Pons (tissue), 1 donor: ENCODE measurements at regions not wholly inside any gene's neighbourhood (a gene's known extent, or its start where the extent isn't known, plus 50 kb on each side); places are given as distances from the start of the nearest gene placed in this dataset.
"Not testable (repeated sequence)": the region's sequence is repeated elsewhere in the genome, so short reads cannot be mapped to it uniquely, and the experiment has no call there.

Source experiments
- DNase-seq: peaks from one replicate; pipeline ENCODE4 v3.0.0-alpha.2; 2016; ENCODE audit warnings: low spot score

DNA sequence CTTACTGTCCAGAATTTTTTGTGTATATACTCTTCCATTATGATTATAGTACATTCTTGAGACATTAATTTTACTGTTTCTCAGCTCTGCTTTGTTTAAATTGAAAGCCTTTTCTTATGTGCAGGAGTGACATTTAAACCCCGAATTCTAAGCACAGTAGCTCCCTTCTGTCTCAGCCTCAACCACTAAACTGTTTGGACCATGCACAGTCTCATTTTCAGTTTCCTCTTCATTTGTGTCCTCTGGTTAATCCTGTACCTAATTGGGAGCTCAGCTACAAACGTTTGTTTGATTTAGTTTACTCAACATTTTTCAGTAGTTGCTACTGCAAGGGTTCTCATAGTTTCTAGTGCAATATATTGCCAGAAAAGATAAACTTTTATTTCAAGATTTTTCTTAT lies 206.3 kb downstream of the SLITRK5 start:
- no peak for DNase-seq

GRCh38 chr13:87878706-87879105 lies 207.5 kb downstream of the SLITRK5 start:
- no peak for DNase-seq

- DNase-seq: peak; percentile 53
Measured at GRCh38 chr13:87884884-87885283, 213.7 kb downstream of the SLITRK5 start.

DNA sequence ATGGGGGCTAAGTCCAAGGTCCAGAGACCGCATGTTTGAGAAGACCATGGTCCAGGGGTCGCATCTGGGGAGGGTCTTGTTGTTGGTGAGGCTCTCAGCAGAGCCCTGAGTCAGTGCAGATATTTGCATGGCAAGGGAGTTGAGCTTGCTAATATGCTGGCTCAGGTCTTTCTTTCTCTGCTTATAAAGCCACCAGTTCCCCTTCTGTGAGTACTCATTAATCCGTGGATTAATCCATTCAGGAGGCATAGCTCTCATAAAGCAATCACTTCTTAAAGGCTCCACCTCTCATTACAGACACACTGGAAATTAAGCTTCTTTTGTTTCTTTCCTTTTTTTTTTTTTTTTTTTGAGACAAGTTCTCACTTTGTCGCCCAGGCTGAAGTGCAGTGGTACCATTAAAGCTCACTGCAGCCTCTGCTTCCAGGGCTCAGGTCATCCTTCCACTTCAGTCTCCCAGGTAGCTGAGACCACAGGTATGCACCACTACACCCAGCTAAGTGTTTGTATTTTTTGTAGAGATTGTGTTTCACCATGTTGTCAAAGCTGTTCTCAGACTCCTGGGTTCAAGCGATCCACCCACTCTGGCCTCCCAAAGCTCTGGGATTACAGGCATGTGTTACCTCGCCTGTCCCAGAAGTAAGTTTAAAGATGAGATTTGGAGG lies 216.4 kb downstream of the SLITRK5 start:
- DNase-seq: no peak

GRCh38 chr13:87889254-87889653 lies 218.1 kb downstream of the SLITRK5 start:
- no peak for DNase-seq

DNA sequence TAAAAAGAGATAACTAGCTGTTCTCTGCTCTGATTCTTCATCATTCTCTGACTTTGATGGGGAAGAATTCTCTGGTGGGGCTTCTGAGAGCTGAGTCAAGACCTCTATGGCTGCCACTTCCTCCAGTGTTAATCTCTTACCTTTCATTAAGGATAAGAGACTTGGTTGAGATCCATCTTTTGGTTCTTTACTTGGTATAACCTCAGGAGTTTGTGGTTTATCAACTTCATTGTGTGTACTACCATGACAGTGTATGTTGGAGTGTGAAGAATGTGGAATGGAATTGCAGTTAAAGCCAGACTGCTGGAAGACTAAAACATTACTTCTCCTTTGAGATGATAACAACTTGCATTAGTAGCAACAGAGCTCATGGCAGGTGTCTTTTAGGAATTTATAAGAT lies 222.0 kb downstream of the SLITRK5 start:
- DNase-seq: no peak

- no peak for DNase-seq
Measured at GRCh38 chr13:87894059-87894458, 222.9 kb downstream of the SLITRK5 start.

GRCh38 chr13:87903553-87903952 lies 232.4 kb downstream of the SLITRK5 start:
- DNase-seq: no peak

GRCh38 chr13:87906411-87906810 lies 235.2 kb downstream of the SLITRK5 start:
- no peak for DNase-seq

- no peak for DNase-seq
Measured at GRCh38 chr13:87907202-87907601, 236.0 kb downstream of the SLITRK5 start.

DNA sequence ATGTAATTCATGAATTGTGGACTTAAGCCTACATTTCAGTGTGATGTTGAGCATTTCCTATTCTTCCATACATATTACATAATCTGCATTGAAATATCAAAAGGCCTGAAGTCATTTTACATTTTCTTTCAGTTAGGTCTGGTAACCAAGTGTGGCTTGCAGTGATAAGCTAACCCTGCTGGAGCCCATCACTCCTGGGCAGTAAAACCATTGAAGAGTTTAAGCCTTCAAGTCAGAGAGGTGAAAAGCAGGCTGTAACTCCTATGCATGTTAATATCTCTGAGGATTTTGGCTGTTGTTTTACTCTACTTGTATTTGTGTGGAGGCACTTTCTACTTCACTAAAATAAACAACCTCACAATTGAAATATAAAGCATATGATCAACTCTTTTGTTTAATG lies 248.8 kb downstream of the SLITRK5 start:
- DNase-seq: no peak

GRCh38 chr13:87923753-87924152 lies 252.6 kb downstream of the SLITRK5 start:
- DNase-seq: no peak

DNA sequence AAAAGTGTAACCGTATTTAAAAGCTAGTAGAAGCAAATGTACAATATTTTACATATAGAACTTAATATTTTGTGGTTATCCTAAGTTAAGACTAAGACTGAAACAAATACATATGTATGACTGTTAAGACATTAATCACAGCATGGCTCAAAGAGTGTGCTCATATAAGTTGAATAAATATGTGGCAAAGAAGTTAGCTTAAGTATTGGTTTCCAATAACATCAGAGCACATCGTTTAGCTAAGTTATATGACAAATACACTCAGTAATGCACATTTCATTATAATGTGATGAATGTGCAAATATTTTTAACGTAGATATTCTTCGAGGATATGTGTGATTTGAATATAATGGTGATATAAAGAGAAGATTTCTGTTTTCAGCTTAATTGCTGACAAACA lies 253.8 kb downstream of the SLITRK5 start:
- no peak for DNase-seq

DNA sequence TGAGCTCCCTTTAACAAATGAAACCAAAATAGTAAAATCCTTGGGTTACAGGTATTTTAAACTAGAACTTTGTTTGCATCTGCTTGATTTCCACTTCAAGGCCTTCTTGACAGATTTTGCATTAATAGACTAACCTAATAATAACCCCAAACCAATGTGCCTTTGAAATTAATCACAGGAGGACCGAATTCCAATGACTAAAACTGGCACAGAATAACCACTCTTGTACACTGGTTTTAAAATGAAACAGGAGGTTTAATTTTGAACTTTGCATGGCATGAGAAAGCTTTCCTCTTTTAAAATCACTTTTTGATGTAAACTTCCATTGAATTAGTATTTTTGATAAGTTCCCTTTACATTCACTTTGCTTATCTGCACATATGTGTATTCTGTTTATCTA lies 269.6 kb downstream of the SLITRK5 start:
- DNase-seq: no peak

DNA sequence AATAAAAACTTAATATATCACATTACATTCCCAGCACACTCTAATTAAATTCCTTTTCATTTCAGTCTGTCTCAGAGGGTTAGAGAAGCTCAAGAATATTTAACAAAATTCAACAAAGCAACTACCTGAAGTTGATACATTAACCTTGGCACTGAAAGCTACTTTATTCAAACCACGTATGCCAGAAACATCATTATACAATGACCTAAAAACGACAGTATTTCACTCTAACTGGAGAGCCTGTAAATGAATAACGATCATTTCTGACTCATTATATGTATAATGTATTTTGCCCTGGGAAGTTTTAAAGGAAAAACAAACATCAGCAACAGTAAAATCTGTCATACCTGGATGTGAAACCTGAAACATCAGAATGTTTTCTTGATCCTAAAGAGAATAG lies 270.1 kb downstream of the SLITRK5 start:
- no peak for DNase-seq

GRCh38 chr13:87942205-87942604 lies 271.0 kb downstream of the SLITRK5 start:
- DNase-seq: no peak

- no peak for DNase-seq
Measured at GRCh38 chr13:87944038-87944437, 272.9 kb downstream of the SLITRK5 start.

GRCh38 chr13:87952377-87952776 lies 281.2 kb downstream of the SLITRK5 start:
- DNase-seq: no peak

- DNase-seq: no peak
Measured at GRCh38 chr13:87953381-87953780, 282.2 kb downstream of the SLITRK5 start.

- DNase-seq: no peak
Measured at GRCh38 chr13:87954091-87954490, 282.9 kb downstream of the SLITRK5 start.

DNA sequence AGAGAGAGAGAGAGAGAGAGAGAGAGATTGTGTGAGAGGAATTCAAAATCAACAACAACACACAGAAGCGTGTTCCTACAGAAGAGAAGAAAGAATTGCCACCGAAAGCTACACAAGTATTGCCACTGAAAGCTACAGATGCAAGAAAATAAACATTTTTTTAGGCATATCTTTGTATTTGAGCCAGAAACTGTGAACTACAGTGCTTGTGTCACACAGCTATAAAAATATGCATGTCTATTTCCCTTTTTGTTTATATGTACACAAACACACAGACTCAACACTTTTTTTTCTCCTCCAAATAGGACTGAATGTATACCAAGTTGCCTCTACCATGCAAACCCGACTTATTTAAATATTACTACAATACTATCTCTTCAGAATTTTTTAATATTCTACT lies 290.4 kb downstream of the SLITRK5 start:
- DNase-seq: no peak

GRCh38 chr13:87972568-87972967 lies 301.4 kb downstream of the SLITRK5 start:
- no peak for DNase-seq

- DNase-seq: no peak
Measured at GRCh38 chr13:87975035-87975434, 303.9 kb downstream of the SLITRK5 start.

GRCh38 chr13:87976650-87977049 lies 305.5 kb downstream of the SLITRK5 start:
- not testable (repeated sequence) for DNase-seq

DNA sequence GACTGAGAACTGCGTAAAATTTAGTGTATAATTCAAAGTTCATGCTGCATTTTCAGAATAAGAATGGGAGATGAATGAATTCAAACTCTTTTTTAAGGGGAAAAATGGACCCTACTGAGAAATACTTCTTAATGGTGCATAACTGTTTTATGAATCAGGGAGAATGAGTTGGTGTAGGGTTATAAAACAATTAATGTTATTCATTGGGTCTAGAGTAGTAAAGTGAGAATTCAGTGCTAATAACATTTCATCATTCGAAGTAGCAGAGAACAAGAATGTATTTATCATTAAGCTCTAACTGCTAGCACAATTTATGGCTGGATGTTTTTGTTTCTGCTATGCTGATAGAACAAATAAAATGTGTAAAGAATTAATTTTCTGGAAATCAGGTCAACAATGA lies 310.2 kb downstream of the SLITRK5 start:
- no peak for DNase-seq
